Brain pericyte (primary cell): ENCODE measurements at regions not wholly inside any gene's neighbourhood (a gene's known extent, or its start where the extent isn't known, plus 50 kb on each side); places are given as distances from the start of the nearest gene placed in this dataset.
"Not testable (repeated sequence)": the region's sequence is repeated elsewhere in the genome, so short reads cannot be mapped to it uniquely, and the experiment has no call there.

Experiments used
- DNase-seq: peaks from one replicate; pipeline ENCODE4 v3.0.0-alpha.2; 2012; ENCODE audit warnings: low read depth, low spot score

DNA sequence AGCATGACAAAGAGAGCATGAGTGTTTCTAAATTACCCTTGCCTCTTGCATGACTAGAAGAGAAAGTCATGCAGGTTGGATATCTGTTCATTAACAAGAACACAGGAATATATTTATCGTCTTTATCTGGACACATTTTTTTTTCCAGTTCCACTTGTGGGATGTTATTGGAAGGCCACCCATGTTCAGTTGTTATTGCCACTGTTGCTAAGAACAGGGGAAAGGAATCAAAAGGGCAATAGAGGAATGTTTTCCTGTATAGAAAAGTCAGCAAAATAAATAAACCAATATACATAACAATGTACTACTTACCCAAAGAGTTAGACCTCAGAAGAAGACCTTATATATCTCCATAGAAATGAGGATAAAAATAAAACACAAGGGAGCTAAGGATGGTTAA, 270.1 kb downstream of the QDPR start:
- no peak for DNase-seq

- DNase-seq, result no peak
Observed at GRCh38 chr4:17238633-17239032, 273.3 kb downstream of the QDPR start.

DNA sequence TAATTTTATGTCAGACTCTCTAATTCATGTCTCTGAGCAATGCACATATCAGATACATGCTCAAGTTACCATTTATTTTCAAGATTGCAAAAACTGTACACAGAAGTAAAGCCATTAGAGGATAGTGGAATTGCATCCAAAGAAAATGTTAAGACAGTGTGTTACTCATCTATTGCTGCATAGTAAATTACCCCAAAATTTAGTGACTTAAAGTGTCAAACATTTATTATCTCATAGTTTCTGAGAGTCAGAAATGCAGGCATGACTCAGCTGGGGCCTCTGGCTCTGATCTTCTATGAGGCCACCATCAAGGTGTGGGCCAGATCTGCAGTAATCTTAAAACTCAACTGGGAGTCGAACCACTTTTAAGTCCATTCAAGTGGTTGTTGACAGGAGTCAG, 275.2 kb downstream of the QDPR start:
- no peak for DNase-seq

DNA sequence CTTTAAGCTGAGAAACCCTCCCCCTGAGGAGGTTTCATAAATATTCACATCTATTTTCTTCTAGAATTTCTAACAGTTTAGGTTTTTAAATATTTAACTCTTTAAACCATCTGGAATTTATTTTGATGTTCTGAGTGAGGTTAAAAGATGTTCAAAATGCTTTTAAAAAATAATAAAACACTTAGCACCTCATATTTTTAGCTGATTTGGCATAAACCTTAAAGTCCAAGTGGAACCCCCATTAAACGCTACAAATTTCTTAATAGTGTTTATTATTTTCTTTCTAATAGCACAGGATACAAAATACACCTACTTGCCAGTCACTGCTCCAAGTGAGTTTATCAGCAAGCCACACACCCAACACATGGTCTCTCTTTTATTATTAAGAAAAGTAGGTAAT, 277.2 kb downstream of the QDPR start:
- DNase-seq, result no peak

DNA sequence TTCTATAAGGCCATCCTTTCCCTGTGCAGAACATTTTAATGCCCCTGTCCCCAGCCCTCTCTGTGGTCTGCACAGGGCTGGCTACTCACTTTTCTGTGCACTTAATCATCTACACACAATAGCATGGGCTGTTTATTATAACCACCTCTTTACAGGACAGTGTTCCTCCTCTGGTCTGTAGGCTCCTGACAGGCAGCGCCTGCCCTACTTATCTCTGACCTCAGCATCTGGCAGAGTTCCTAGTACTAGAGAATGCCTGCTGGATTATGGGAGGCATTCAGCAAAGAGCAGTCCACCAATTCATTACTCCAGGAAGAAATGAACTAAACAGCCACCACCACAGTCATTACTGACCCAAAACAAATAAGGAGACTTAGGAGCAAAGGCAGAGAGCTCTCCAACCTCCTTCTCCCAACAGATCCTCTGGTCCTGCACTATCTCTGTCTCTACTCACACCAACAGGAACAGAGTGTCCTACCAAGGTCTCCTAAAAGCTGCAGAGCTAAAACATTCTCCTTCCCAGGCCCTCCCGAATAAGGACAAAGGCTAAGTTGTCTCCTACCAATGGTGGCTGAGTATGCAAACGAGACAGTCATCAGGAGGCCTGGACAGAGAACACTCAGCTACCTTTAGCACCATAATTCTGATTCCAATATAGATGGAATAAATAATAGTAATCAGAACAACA, 279.2 kb downstream of the QDPR start:
- DNase-seq, result no peak

DNA sequence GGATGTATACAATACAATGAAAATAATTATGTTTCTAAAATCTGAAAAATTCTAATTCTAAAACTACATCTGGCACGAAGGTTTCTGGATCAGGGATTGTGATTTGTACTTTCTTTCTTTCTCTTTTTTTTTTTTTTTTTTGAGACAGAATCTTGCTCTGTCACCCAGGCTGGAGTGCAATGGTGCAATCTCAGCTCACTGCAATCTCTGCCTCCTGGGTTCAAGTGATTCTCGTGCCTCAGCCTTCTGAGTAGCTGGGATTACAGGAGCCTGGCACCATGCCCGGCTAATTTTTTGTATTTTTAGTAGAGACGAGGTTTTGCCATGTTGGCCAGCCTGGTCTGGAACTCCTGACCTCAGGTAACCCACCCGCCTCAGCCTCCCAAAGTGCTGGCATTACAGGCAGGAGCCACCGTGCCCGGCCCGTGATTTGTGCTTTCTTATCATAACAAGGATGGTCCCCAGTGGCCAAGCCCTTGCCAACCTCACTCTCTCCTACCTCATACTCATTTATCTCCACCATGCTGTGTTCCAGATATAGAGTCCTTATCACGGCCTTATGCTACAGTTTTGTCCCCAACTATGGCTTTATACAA, 279.9 kb downstream of the QDPR start:
- DNase-seq, result not testable (repeated sequence)

DNA sequence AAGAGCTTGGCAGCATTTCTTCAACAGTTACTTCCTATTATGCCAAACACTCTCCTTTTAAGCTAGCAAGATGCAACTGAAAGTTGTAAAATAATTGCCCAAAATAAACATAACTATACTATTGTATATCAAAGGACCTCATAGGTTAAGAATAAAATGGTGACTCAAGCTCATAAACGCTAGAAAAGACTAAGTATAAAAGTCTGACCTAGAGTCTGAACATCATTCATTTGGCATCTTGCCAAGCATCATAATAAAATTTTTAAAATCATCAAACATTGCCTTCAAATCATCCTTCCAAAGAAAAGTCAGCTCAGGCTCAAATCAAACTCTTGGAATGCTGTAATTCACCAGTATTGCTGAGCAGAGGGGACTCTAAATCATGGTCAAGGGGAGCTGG, 281.2 kb downstream of the QDPR start:
- DNase-seq, result no peak

- DNase-seq, result no peak
Observed at GRCh38 chr4:17220816-17221215, 291.1 kb downstream of the QDPR start.

GRCh38 chr4:17218786-17219185, 293.1 kb downstream of the QDPR start:
- no peak for DNase-seq

DNA sequence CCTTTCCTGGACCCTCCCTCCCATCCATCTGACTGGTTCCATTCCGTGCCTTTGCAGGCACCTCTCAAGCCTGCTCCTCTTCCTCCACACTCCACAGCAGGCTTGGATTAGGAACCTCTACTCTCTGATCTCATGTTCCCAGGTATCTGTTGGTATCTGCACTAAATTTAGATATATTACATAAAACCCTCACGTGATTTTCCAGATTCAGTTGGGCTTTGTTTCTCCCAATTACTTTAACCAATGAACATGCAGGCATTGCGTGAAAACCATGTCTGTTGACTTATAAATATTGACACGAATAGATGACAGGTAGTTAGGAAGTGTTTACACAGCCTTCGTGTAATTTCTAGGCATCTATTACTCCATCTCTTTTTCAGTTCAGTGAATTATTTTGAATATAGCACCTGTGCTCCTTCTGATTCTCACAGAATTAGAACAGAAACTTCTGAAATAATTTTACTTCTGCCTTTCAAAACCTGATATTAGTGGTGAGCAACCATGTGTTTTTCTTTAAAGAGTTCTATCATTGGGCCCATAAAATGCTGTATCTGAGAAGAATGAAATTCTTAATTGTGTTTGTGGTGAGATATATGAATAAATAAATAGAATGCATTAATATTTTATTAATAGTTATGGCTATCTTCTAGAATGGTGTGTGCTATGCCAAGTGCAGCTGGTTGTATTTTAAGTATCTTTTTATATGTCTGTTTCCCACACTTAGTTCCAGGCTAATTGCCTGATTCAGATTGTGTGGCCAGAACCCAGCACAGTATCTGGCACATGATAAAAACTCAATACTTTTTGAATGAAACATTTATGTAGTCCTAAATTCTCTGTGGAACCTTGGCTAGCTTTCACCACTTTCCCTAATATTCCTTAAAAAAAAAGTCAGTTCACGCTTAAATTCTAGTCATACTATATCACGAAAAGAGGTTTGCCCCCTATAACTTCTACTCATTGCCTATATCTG, 304.8 kb downstream of the QDPR start:
- no peak for DNase-seq

DNA sequence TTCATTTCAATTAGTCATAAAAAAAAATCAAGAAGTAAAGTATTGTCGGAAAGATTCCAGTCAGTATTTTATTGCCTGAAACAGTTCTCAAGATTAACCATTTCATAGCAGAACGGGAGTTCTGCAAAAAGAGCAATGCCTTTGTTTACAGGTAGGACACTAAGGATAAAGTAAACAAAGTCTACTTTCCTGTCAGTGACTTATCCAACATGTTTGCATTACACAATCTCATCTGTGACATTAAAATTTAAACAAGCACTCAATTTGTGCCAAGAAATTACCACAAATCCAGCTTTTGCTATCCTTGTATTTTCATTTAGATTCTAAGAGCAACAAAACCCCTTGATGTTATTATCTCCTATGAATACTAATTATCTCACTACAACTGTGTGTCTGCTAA, 306.5 kb upstream of the LDB2 start:
- DNase-seq, result no peak

DNA sequence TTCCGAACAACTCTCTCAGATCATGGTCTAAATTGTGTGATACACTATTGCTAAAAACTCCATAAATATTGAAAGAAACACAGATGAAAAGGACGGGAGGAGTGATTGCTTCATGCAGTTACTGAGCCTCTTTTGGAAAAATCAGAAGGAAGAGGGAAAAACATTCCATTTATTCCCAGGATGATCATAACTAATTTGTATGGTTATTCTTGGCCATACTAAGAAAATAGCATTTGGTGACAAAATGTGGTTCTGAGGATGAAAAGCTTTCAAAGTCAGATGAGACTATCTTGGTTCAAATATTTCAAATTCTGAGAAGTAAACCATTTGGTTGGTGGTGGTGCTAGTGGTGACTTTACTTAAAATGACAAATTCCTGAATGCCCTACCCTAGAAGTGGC, 305.4 kb upstream of the LDB2 start:
- DNase-seq, result no peak

GRCh38 chr4:17197070-17197469, 298.6 kb upstream of the LDB2 start:
- DNase-seq, result no peak

GRCh38 chr4:17195461-17196275, 297.2 kb upstream of the LDB2 start:
- DNase-seq, result no peak

DNA sequence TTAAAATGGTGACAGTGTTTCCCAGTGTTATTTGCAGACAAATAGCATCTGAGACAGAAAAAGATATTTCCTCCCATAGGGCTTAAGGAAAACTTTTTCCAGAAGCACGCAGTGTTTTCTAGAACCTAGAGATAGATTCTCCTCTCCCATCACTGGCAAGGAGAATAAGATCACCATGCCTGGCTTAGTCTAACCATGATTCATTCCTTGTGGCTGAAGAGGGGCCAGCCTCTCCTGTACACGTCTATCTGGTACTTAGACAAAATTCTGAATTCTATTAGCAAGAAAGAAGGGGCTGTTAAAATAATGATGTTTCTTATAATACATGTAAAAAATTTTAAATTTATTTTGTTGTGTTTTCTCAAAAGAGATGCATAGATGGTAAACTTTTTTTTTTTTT, 296.1 kb upstream of the LDB2 start:
- no peak for DNase-seq

DNA sequence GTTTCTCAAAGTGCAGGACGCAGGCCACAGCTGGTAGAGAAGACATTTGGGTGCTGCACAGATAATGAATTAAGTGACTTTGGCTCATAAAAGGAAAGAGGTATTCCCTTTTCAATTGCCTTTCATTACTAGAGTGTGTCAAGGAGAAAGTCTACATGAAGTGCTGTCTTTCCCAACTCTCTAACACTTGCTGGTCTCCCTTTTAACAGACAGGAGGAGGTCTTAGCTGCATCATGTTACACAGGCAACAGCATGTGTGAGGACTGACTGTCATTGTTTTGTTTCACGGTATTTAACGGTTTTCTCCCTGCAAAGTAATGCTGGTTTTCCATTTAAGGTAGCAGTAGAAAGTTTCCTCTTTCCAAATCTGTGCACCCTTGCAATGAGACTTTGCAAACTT, 291.3 kb upstream of the LDB2 start:
- DNase-seq, result no peak

DNA sequence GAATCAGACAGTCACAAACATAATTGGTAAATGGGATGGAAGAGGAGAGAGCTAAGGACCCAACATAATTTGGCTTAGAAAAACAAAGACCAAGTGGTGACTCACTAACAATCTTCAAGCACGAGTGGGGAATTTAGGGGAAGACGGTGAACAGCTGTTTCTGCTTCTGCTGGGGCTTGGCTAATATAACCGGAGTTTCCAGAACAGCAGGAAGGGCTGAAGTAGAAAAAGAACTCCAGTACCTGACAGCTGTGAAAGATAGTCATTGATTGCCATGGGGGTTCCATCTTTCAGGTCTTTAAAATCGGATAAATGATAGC, 290.9 kb upstream of the LDB2 start:
- no peak for DNase-seq

DNA sequence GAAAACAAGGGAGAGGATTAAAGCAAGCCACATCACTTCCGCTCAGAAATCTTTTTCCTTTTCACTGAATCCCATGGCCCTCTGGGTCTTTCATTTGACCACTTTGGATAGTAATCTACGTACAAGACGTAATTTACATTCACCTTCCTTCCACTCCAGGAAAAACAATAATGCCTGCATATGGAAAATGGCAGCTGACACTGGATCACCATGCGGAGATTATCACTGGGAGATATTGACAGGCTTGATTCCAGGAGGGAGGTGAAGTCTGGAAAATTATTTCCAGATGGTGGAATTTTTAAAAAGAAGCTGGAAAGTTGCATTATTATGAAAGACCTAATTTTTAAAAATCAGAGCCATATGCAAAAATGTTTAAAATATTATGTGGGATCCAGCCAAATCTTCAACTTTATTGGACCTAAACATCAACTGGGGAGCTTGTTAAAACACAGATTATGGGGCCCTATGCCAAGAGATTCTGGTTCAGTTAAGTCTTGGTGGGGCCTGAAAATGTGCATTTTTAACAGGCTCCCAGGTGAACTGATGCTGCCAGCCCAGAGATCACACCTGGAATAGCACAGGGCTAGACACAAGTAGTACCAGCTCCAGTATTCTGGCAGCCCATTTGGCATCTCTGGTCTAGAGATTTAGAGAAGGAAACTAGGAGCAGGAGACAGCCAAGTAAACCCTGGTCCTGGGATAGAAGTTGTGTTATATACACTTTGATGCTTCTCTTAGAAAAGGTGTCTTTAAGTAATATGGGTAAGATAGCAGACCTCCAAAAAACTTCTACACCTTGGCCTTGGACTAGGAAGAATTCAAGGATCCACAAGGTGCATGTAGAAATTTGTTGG, 290.3 kb upstream of the LDB2 start:
- no peak for DNase-seq

- no peak for DNase-seq
Observed at GRCh38 chr4:17188125-17188524, 289.7 kb upstream of the LDB2 start.

GRCh38 chr4:17187003-17187402, 288.6 kb upstream of the LDB2 start:
- DNase-seq, result no peak

- no peak for DNase-seq
Observed at GRCh38 chr4:17182888-17183287, 284.4 kb upstream of the LDB2 start.
